ENCODE measurements at regions not wholly inside any gene's neighbourhood (a gene's known extent, or its start where the extent isn't known, plus 50 kb on each side); places are given as distances from the start of the nearest gene placed in this dataset.

GRCh38 chr3:76855451-76855850 lies 184.4 kb upstream of the ROBO2 start:
- TF ChIP-seq POLR2AphosphoS5 (IDR thresholded peaks at IDR 0.05) (no peak), EP300 (IDR thresholded peaks at IDR 0.05; ENCODE audit: low read depth) (no peak), POLR2A (IDR thresholded peaks at IDR 0.05) (no peak)
- TF ChIP-seq, protein P1, sequence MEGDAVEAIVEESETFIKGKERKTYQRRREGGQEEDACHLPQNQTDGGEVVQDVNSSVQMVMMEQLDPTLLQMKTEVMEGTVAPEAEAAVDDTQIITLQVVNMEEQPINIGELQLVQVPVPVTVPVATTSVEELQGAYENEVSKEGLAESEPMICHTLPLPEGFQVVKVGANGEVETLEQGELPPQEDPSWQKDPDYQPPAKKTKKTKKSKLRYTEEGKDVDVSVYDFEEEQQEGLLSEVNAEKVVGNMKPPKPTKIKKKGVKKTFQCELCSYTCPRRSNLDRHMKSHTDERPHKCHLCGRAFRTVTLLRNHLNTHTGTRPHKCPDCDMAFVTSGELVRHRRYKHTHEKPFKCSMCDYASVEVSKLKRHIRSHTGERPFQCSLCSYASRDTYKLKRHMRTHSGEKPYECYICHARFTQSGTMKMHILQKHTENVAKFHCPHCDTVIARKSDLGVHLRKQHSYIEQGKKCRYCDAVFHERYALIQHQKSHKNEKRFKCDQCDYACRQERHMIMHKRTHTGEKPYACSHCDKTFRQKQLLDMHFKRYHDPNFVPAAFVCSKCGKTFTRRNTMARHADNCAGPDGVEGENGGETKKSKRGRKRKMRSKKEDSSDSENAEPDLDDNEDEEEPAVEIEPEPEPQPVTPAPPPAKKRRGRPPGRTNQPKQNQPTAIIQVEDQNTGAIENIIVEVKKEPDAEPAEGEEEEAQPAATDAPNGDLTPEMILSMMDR (IDR thresholded peaks at IDR 0.05), result no peak

DNA sequence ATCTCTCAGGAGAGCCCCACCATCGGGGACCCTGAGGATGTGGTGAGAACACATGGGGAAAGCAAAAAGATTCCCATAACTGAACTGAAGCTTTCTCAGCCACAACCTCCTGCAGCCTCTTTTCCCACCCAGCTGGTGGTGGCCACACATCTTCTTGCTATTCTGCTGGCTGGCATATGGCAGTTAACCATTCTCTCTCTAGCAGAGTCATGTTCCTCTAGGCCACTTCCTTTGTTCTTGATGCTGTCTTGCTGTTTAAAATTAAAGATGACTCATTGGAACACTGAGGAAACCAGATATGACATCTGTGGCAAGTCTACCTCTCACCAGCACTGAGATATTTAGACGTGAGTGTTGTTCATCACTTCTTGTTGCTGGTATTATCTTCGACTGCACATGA lies 180.3 kb upstream of the ROBO2 start:
- TF ChIP-seq EP300 (IDR thresholded peaks at IDR 0.05; ENCODE audit: low read depth) (no peak), POLR2A (IDR thresholded peaks at IDR 0.05) (no peak), POLR2AphosphoS5 (IDR thresholded peaks at IDR 0.05) (no peak)
- TF ChIP-seq, protein P1 (IDR thresholded peaks at IDR 0.05), result no peak
- Histone ChIP-seq H3K4me3 (no peak overlapping the region), H3K36me3 (no peaks in the 10 kb centered on the region), H3K27me3 (no peaks in the 10 kb centered on the region), H3K9me3 (no peaks in the 10 kb centered on the region), H3K27ac (no peak overlapping the region), H3K4me1 (no peaks in the 10 kb centered on the region)
- intact Hi-C loops (cut with DNase I; ENCODE audit: low total_unique reads) (no loop called here), in situ Hi-C loops (cut with MboI; ENCODE audit: low pct_ligation_motif_present in 1 of 4, low pct_unique_long_range_greater_than_20kb in 1 of 4, low sequenced_read_pairs in 3 of 4) (no loop called here)
- 74 to 93% methylated on average over 3 of the region's 3 CpGs for WGBS, 2 donors (ENCODE audit: low coverage in 1 of 2)
- DNase-seq, result no peak

More at GRCh38 chr3:76855451-76855850, 184.4 kb upstream of the ROBO2 start:
- intact Hi-C loops (cut with DNase I; ENCODE audit: low total_unique reads) (no loop called here), in situ Hi-C loops (cut with MboI; ENCODE audit: low pct_ligation_motif_present in 1 of 4, low pct_unique_long_range_greater_than_20kb in 1 of 4, low sequenced_read_pairs in 3 of 4) (no loop called here)
- 82 to 89% methylated on average over 2 of the region's 2 CpGs for WGBS, 2 donors (ENCODE audit: low coverage in 1 of 2)
- no peaks in the 10 kb centered on the region for H3K4me1 ChIP-seq
- H3K36me3 ChIP-seq, result no peaks in the 10 kb centered on the region
- DNase-seq, result no peak
- no peaks in the 10 kb centered on the region for H3K9me3 ChIP-seq
- H3K27ac ChIP-seq, result no peak overlapping the region
- no peak overlapping the region for H3K4me3 ChIP-seq
- H3K27me3 ChIP-seq, result no peaks in the 10 kb centered on the region

GRCh38 chr3:76864355-76864754 lies 175.5 kb upstream of the ROBO2 start:
- intact Hi-C loops (cut with DNase I; ENCODE audit: low total_unique reads), result no loop called here
- TF ChIP-seq EP300 (IDR thresholded peaks at IDR 0.05; ENCODE audit: low read depth), result no peak
- no peak for TF ChIP-seq POLR2A (IDR thresholded peaks at IDR 0.05)
- TF ChIP-seq POLR2AphosphoS5 (IDR thresholded peaks at IDR 0.05), result no peak
- TF ChIP-seq, protein P1 (IDR thresholded peaks at IDR 0.05), result no peak
- Histone ChIP-seq H3K27ac (no peak overlapping the region), H3K4me1 (peaks cover 0 to 15% (median 3%) of the 10 kb centered on the region in 4 donors), H3K9me3 (no peaks in the 10 kb centered on the region), H3K27me3 (no peaks in the 10 kb centered on the region), H3K4me3 (no peak overlapping the region), H3K36me3 (no peaks in the 10 kb centered on the region)
- WGBS, 2 donors (ENCODE audit: low coverage in 1 of 2), result 85 to 90% methylated on average over 4 of the region's 4 CpGs
- in situ Hi-C loops (cut with MboI; ENCODE audit: low pct_ligation_motif_present in 1 of 4, low pct_unique_long_range_greater_than_20kb in 1 of 4, low sequenced_read_pairs in 3 of 4), result no loop called here
- no peak for DNase-seq

GRCh38 chr3:76866729-76867408 lies 173.0 kb upstream of the ROBO2 start:
- WGBS, 2 donors (ENCODE audit: low coverage in 1 of 2), result 41 to 42% methylated on average over 5 of the region's 5 CpGs
- no peaks in the 10 kb centered on the region for H3K9me3 ChIP-seq
- intact Hi-C loops (cut with DNase I; ENCODE audit: low total_unique reads) (no loop called here), in situ Hi-C loops (cut with MboI; ENCODE audit: low pct_ligation_motif_present in 1 of 4, low pct_unique_long_range_greater_than_20kb in 1 of 4, low sequenced_read_pairs in 3 of 4) (no loop called here)
- no peak for DNase-seq
- no peaks in the 10 kb centered on the region for H3K36me3 ChIP-seq
- no peak overlapping the region for H3K27ac ChIP-seq
- H3K27me3 ChIP-seq, result no peaks in the 10 kb centered on the region
- no peak for TF ChIP-seq EP300 (IDR thresholded peaks at IDR 0.05; ENCODE audit: low read depth)
- TF ChIP-seq, protein P1 (IDR thresholded peaks at IDR 0.05), result no peak
- no peak for TF ChIP-seq POLR2A (IDR thresholded peaks at IDR 0.05)
- TF ChIP-seq POLR2AphosphoS5 (IDR thresholded peaks at IDR 0.05), result no peak
- H3K4me1 ChIP-seq, result peaks cover 0 to 16% (median 3%) of the 10 kb centered on the region in 4 donors
- no peak overlapping the region for H3K4me3 ChIP-seq

Measured in transverse colon (tissue), 4 donors.